Epithelial cell of prostate (primary cell): ENCODE measurements at regions not wholly inside any gene's neighbourhood (a gene's known extent, or its start where the extent isn't known, plus 50 kb on each side); places are given as distances from the start of the nearest gene placed in this dataset.
"Not testable (repeated sequence)": the region's sequence is repeated elsewhere in the genome, so short reads cannot be mapped to it uniquely, and the experiment has no call there.

Experiments
- DNase-seq: peaks from one replicate; pipeline ENCODE4 v3.0.0-alpha.2; 2011; ENCODE audit warnings: low read depth, low spot score
- H3K27ac ChIP-seq: fragments of 450-650 bp; 2 replicates; pipeline ENCODE4 v1.5.1; 2017; ENCODE audit warnings: mild to moderate bottlenecking

DNA sequence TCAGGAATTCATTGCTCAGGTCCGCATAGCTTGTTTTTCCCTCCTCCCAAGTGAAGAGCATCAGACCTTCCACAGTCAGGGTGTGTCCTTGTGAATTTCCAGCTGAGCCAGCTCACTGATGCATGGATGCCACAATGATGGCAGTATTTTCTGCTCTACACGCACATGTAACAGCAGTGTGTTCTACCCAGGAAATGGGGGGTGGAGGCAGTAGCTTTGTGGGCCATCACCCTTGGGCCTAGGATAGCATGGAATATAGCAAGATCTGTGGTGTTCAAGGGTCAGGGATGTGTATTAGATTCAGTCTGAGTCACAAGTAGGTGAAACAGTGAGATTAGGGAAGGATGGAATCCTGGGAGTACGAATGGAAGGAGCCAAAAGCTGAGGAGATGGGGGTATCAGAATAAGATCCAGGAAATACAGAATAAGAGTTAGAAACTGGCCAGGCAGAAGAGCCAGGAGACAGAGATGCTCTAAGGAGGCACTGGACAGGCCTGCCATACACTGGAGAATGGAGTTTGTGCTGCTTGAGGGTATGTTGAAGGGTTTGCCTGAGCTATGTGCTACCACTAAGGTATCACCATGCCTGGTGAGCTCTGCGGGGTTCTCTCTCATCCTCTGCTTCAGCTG, 90.6 kb upstream of the CNIH3 start:
- no peak for DNase-seq
- no peak overlapping the region for H3K27ac ChIP-seq

DNA sequence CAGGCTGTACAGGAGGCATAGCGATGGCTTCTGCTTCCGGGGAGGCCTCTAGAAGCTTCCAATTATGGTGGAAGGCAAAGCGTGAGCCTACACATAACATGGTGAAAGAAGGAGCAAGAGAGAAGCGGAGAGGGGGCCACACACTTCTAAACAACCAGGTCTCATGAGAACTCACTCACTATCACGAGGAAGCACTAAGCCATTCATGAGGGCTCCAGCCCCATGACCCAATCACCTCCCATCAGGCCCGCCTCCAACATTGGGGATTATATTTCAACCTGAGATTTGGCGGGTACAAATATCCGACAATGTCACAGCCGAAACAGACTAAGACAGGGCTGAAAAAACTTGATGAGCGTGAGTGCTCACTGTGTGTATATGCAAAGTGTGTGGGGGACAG, 89.3 kb upstream of the CNIH3 start:
- no peak for DNase-seq
- no peak overlapping the region for H3K27ac ChIP-seq

- no peak for DNase-seq
- H3K27ac ChIP-seq, result no peak overlapping the region
Measured at GRCh38 chr1:224528900-224529299, 87.2 kb upstream of the CNIH3 start.

GRCh38 chr1:224529844-224530243, 86.3 kb upstream of the CNIH3 start:
- H3K27ac ChIP-seq, result no peak overlapping the region
- DNase-seq, result no peak

- H3K27ac ChIP-seq, result no peak overlapping the region
- DNase-seq, result no peak
Measured at GRCh38 chr1:224533517-224533916, 82.6 kb upstream of the CNIH3 start.

- H3K27ac ChIP-seq, result no peak overlapping the region
- no peak for DNase-seq
Measured at GRCh38 chr1:224534731-224535130, 81.4 kb upstream of the CNIH3 start.

GRCh38 chr1:224535641-224536040, 80.5 kb upstream of the CNIH3 start:
- no peak for DNase-seq
- H3K27ac ChIP-seq, result no peak overlapping the region

- H3K27ac ChIP-seq, result no peak overlapping the region
- no peak for DNase-seq
Measured at GRCh38 chr1:224539971-224540370, 76.1 kb upstream of the CNIH3 start.

DNA sequence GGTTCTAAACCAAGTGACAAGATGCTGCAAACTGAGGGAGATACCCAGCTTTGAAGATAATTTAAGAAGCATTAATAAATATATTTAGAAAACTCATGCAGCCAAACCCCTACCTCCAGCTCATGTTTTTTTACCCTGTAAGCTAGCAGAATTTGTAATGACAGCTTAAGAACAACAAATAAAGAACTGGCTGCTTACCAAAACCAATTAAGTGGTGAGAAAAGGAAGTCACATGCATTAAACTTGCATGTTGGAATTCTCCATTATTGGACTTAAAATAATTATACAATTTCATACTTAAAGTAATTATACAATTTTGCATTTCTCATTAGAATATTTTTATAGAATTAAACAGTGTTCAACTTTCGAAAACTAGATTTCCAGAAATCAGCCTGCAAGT, 75.6 kb upstream of the CNIH3 start:
- no peak for DNase-seq
- H3K27ac ChIP-seq, result no peak overlapping the region

GRCh38 chr1:224541072-224541790, 74.9 kb upstream of the CNIH3 start:
- H3K27ac ChIP-seq, result peak overlapping the region; percentile 91
- no peak for DNase-seq

- H3K27ac ChIP-seq, result peak overlapping the region; percentile 91
- no peak for DNase-seq
Measured at GRCh38 chr1:224541901-224542630, 74.1 kb upstream of the CNIH3 start.

GRCh38 chr1:224542783-224543440, 73.2 kb upstream of the CNIH3 start:
- peak; percentile 76 for DNase-seq
- H3K27ac ChIP-seq, result peak overlapping the region; percentile 91

- no peak for DNase-seq
- peak overlapping the region; percentile 91 for H3K27ac ChIP-seq
Measured at GRCh38 chr1:224543453-224543852, 72.7 kb upstream of the CNIH3 start.

GRCh38 chr1:224544346-224545110, 71.6 kb upstream of the CNIH3 start:
- DNase-seq, result no peak
- H3K27ac ChIP-seq, result no peak overlapping the region

DNA sequence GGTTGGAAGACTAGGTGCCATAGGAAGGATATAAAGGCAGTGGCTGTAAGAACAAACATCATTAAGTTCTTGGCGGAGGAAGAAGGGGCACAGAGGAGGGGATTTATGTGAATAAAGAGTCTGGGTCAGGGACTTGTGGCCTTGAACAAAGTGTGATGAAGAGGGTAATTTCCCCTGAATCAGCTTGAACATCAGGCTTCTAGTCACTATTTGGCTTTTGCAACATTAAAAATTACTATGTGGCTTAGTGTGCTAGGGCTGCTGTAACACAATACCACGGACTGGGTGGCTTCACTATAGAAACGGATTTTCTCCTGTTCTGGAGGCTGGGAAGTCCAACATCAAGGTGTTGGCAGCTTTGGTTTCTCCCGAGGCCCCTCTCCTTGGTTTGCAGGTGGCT, 70.5 kb upstream of the CNIH3 start:
- DNase-seq, result no peak
- H3K27ac ChIP-seq, result no peak overlapping the region

- no peak overlapping the region for H3K27ac ChIP-seq
- DNase-seq, result no peak
Measured at GRCh38 chr1:224548676-224549075, 67.4 kb upstream of the CNIH3 start.

DNA sequence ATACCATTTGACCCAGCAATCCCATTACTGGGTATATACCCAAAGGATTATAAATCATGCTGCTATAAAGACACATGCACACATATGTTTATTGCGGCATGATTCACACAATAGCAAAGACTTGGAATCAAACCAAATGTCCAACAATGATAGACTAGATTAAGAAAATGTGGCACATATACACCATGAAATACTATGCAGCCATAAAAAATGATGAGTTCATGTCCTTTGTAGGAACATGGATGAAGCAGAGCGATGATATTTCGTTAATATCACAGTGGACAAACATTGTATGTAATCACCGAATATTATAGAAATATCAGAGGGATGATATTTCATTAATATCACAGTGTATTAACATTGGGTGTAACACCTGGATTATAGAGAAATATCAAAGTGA, 64.9 kb upstream of the CNIH3 start:
- DNase-seq, H3K27ac ChIP-seq: not testable (repeated sequence)

DNA sequence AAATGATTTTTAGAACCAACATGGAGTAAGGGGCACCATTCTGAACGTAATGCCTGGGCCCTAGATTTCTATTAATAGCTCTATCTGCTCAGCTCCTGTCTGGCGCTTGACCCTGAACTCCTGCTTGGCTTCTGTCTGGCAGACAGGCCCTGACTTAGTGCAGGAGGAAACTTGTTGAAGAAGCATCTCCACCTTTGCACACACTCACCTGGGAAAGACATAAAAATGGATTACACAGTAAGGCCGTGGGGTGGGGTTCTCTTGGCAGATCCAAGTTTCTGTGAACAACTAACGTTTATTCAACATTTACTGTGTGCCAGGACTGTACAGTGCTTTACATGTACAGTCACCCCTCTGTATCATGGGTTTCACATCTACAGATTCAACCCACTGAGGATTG, 62.1 kb upstream of the CNIH3 start:
- peak overlapping the region; percentile 53 for H3K27ac ChIP-seq
- no peak for DNase-seq

GRCh38 chr1:224554620-224555259, 61.4 kb upstream of the CNIH3 start:
- DNase-seq, result no peak
- H3K27ac ChIP-seq, result peak overlapping the region; percentile 53

GRCh38 chr1:224558904-224559303, 57.2 kb upstream of the CNIH3 start:
- peak overlapping the region; percentile 82 for H3K27ac ChIP-seq
- DNase-seq, result no peak
